Activated T-cell treated with anti-CD3 and anti-CD28 coated beads, Interleukin-2, amount 50 U/mL, for 72 hours (primary cell): ENCODE measurements at regions not wholly inside any gene's neighbourhood (a gene's known extent, or its start where the extent isn't known, plus 50 kb on each side); places are given as distances from the start of the nearest gene placed in this dataset.

Experiments used
- ATAC-seq, 2 donors: fragments of 150-1000 bp; cut with Tn5 transposase; replicated peaks in 1 of 2; 2 replicates each; pipeline ENCODE4 v1.10.0; 2021; ENCODE audit warnings: moderate library complexity in 2 of 2, mild to moderate bottlenecking in 1 of 2
- DNase-seq, 2 donors: peaks; one replicate each; pipeline ENCODE4 v3.0.0; 2021 to 2022; ENCODE audit warnings: mixed read lengths in 1 of 2
- H3K27ac Mint-ChIP-seq: one replicate; pipeline ENCODE4 v1.8.0; 2022; ENCODE audit warnings: mild to moderate bottlenecking, moderate library complexity, mixed read lengths
- H3K27me3 Mint-ChIP-seq: one replicate; pipeline ENCODE4 v1.8.0; 2022; ENCODE audit warnings: low read depth, mixed read lengths
- H3K36me3 Mint-ChIP-seq, 2 donors: one replicate each; pipeline ENCODE4 v1.8.0; 2022; ENCODE audit warnings: mixed read lengths in 2 of 2, mild to moderate bottlenecking in 1 of 2; ENCODE audit not compliant: insufficient read depth in 2 of 2
- H3K4me1 Mint-ChIP-seq: one replicate; pipeline ENCODE4 v1.8.0; 2022; ENCODE audit warnings: low read depth, mixed read lengths
- H3K4me3 Mint-ChIP-seq, 2 donors: one replicate each; pipeline ENCODE4 v1.8.0; 2022; ENCODE audit warnings: mild to moderate bottlenecking in 2 of 2, mixed read lengths in 2 of 2, moderate library complexity in 2 of 2
- H3K9me3 Mint-ChIP-seq, 2 donors: one replicate each; pipeline ENCODE4 v1.8.0; 2022; ENCODE audit warnings: mixed read lengths in 2 of 2

DNA sequence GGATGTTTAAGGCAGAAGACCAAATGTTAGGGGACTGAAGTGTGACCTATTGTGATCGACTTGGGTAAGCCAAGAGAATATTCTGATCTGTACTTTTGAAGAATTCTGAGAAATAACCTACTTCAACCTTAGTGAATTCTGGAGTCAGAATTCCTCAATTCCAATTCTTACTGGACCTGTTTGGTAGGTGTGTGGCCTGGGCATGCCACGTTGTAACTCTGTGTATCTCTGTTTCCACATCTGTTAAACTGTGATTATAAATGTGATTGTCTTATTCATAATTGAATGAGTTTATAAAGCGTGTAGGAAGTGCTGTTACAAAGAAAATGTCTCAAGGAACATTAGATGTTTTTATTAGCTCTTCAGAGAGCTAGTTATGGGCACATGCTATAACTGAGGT is 64.5 kb downstream of the TUSC1 start:
- Mint-ChIP-seq H3K4me1 (no peaks in the 10 kb centered on the region), H3K4me3 (no peak overlapping the region), H3K36me3 (peaks cover 0 to 1% of the 10 kb centered on the region in 2 donors), H3K9me3 (peaks cover 2% of the 10 kb centered on the region in 2 donors), H3K27me3 (no peaks in the 10 kb centered on the region), H3K27ac (no peak overlapping the region)
- no peak for DNase-seq
- no peak for ATAC-seq

DNA sequence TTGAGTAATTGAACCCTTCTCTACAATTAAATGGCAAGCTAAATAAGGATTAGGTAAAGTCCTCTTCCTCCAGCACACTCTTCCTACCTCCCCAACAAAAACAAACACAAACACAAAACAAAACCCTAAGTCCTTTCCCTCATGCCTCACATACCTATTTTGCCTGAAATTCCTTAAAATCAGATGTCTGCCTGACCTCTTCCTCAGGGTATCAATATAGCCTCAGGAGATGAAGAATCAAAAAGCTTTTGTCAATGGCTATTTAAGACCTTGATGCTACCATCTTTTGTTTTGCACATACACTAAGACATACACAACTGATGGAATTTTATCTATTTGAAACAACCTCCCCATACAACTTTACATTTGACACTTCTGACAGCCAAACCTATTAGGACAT is 75.1 kb downstream of the TUSC1 start:
- no peak overlapping the region for H3K27ac Mint-ChIP-seq

DNA sequence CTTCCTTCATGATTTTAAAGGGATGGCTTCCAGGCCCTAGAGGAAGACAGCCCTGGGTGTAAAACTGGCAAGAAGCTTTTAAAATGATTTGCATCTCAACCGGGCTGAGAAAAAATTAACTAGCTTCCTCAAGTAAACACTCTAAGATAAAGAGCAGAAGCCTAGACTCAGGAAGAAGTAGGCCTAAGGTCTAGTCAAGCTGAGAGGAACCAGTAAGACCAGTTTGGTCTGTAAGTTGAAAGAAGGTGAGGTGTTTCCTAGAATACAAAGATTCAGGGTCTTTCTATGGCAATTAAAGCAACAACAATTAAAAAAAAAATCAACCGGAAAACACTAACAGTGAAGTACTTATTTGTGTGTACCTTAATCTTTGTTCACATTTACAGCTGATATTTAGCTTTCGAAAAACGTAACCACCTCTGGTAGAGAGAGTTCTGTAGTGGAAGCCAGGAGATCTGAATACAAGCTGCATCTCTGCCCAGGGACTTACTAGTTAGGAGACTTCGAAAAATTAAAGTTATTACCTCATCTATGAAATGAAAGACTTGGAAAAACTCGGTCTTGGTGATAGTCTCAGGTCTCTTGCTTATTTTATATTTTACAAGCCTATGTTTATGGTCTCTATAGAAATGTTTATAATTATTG is 75.7 kb downstream of the TUSC1 start:
- Mint-ChIP-seq H3K27ac (no peak overlapping the region), H3K27me3 (no peaks in the 10 kb centered on the region), H3K9me3 (peaks cover 6% of the 10 kb centered on the region in 2 donors), H3K4me3 (no peak overlapping the region), H3K4me1 (no peaks in the 10 kb centered on the region), H3K36me3 (peaks cover 0 to 5% of the 10 kb centered on the region in 2 donors)
- DNase-seq: no peak
- ATAC-seq: no peak

More for the DNA sequence above, 75.1 kb downstream of the TUSC1 start:
- peaks cover 6% of the 10 kb centered on the region in 2 donors for H3K9me3 Mint-ChIP-seq
- ATAC-seq (no peak), DNase-seq (no peak)
- peaks cover 0 to 5% of the 10 kb centered on the region in 2 donors for H3K36me3 Mint-ChIP-seq
- no peak overlapping the region for H3K4me3 Mint-ChIP-seq
- no peaks in the 10 kb centered on the region for H3K4me1 Mint-ChIP-seq
- no peaks in the 10 kb centered on the region for H3K27me3 Mint-ChIP-seq

DNA sequence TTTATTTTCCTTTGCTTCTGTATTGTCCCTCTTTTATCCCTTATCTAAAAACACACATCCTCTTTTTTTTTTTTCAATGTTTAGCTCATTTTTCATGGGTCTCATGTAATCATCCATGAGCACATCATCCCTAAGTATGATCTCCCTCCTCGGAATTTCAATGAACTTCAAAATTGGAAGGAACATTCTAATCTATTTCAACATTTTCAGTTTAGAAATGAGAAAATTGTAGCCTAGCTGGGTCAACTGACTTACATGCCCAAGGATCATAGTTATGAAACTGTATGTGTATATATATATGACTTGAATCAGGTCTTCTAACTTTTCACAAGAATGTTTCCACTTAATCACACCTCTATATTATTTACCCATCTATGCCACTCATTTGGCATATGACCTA is 77.7 kb downstream of the TUSC1 start:
- no peak overlapping the region for H3K4me3 Mint-ChIP-seq
- H3K9me3 Mint-ChIP-seq: peaks cover 8 to 10% of the 10 kb centered on the region in 2 donors
- DNase-seq: no peak

DNA sequence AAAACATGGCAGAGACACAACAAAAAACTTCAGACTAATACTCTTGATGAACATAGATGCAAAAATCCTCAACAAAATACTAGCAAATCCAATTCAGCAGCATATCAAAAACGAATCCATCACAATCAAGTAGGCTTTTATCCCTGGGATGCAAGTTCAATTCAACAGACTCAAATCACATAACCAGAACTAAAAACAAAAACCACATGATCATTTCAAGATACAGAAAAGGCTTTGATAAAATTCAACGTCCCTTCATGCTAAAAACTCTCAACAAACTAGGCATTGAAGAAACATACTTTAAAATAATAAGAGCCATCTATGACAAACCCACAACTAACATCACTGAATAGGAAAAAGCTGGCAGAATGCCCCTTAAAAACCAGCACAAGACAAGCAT is 93.6 kb downstream of the TUSC1 start:
- Mint-ChIP-seq H3K27me3 (no peaks in the 10 kb centered on the region), H3K9me3 (peaks cover 13 to 18% of the 10 kb centered on the region in 2 donors), H3K36me3 (peaks cover 0 to 8% of the 10 kb centered on the region in 2 donors), H3K4me3 (no peak overlapping the region), H3K27ac (no peak overlapping the region), H3K4me1 (no peaks in the 10 kb centered on the region)
- ATAC-seq (no peak), DNase-seq (no peak)

More for the DNA sequence above, 77.7 kb downstream of the TUSC1 start:
- no peaks in the 10 kb centered on the region for H3K27me3 Mint-ChIP-seq
- no peaks in the 10 kb centered on the region for H3K4me1 Mint-ChIP-seq
- peaks cover 0 to 5% of the 10 kb centered on the region in 2 donors for H3K36me3 Mint-ChIP-seq
- ATAC-seq: no peak
- no peak overlapping the region for H3K27ac Mint-ChIP-seq

DNA sequence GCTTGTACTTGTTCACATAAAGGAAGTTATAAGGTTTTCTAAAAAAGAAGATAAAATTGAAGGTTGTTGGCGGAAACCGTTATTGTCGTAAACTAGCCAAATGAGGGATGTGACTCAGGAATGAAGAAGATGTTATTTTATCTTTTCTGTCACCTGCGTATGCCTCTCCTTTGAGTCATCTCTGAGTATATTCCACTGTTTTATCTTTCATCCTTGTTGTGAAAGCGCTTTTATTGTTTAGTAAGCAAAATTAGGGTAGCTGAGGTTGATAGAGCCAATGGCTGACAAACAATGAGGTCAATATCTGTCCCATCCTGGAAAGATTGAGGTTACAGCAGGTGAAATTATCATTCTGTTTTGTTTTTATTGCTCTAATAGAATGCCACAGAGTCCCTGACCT is 105.0 kb downstream of the TUSC1 start:
- Mint-ChIP-seq H3K9me3 (peaks cover 9 to 11% of the 10 kb centered on the region in 2 donors), H3K4me1 (no peaks in the 10 kb centered on the region), H3K27me3 (no peaks in the 10 kb centered on the region), H3K36me3 (no peaks in the 10 kb centered on the region), H3K27ac (no peak overlapping the region), H3K4me3 (no peak overlapping the region)
- DNase-seq (no peak), ATAC-seq (no peak)

DNA sequence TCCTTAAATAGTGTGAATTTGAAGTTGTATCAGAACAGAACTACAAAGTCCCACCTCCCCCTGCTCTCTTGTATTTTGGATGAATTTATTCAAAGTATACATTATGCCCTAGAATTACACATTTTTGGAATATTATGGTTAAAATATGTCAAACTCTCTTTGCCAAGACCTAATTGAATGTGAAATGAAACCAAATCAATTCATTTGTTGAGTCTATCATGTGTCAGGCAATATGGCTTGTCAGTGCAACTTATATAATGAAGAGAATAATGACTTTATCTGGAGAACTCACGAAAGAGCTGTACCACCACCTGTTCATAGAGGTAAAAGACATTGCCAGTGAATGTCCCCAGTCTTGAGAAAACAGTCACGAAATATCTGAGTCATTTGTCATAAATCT is 106.8 kb downstream of the TUSC1 start:
- no peak overlapping the region for H3K4me3 Mint-ChIP-seq
- H3K27ac Mint-ChIP-seq: no peak overlapping the region
- H3K9me3 Mint-ChIP-seq: peaks cover 6 to 8% of the 10 kb centered on the region in 2 donors
- no peaks in the 10 kb centered on the region for H3K27me3 Mint-ChIP-seq
- ATAC-seq: no peak
- DNase-seq: no peak
- no peaks in the 10 kb centered on the region for H3K4me1 Mint-ChIP-seq
- H3K36me3 Mint-ChIP-seq: no peaks in the 10 kb centered on the region

DNA sequence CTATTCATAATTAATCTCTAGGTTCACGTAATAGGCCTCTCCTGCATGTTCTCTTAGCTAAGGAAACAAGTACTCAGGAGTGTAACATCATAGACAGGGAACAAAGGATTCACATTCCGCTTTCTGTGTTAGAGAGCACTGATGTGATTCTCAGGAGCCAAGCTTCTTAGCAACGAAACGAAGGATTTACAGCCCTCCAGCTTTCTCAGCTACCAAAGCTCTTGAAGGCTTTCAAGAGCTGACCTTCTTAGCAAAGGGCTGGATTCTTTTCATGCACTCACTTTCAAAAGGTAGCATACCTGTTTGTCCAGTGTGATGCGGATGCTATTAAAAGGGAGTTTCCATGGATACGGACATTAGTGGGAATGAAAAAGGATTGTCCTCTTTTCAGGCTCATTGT is 107.4 kb downstream of the TUSC1 start:
- no peak for ATAC-seq
- Mint-ChIP-seq H3K36me3 (no peaks in the 10 kb centered on the region), H3K27ac (no peak overlapping the region), H3K4me3 (no peak overlapping the region), H3K4me1 (no peaks in the 10 kb centered on the region), H3K27me3 (no peaks in the 10 kb centered on the region), H3K9me3 (peaks cover 5 to 11% of the 10 kb centered on the region in 2 donors)
- no peak for DNase-seq

DNA sequence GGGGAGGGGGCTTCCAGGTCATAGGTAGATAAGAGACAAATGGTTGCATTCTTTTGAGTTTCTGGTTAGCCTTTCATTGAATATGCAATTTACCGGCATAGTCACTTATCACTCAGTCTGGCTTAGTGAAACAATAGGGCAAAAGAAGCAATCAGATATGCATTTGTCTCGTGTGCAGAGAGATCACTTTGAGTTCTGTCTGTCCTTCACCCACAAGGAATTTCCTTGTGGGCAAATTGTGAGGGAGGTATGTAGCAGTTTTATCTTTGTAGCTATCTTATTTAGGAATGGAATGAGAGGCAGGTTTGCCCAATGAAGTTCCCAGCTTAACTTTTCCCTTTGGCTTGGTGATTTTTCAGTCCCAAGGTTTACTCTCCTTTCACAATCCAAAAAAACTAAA is 116.1 kb downstream of the TUSC1 start:
- H3K4me3 Mint-ChIP-seq: no peak overlapping the region
- ATAC-seq (no peak), DNase-seq (no peak)
- no peaks in the 10 kb centered on the region for H3K4me1 Mint-ChIP-seq
- H3K27me3 Mint-ChIP-seq: no peaks in the 10 kb centered on the region
- H3K9me3 Mint-ChIP-seq: peaks cover 8 to 11% of the 10 kb centered on the region in 2 donors
- no peak overlapping the region for H3K27ac Mint-ChIP-seq
- no peaks in the 10 kb centered on the region for H3K36me3 Mint-ChIP-seq

DNA sequence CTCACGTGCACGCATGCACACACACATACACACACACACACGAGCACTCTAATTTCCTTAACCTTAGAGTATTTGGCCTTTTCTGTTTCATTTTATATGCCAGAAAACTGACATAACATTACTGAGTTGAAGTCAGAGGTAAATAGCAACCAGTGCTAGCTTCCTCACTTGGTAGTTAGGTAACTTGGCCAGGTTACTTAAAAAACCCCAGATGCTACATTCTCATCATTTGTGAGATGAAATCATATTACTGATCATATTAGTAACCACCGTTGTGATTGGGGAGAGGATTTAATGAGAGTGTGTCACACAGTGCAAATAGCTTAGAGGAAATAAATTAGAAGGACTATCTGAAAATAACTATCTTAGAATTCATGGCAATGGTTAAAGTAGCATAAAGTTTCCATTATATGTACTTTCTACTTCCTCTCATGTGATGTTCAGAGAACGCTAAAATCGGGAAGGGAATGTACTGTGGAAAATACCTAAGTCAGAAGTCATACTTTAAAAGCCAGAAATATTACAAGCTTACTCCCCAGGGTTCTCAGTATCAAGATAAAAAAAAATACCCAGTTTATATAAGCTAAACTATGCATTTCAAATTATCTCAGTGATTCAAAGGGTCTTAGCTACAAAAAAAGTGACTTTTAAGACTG is 120.5 kb downstream of the TUSC1 start:
- Mint-ChIP-seq H3K4me1 (no peaks in the 10 kb centered on the region), H3K9me3 (peaks cover 2 to 6% of the 10 kb centered on the region in 2 donors), H3K27me3 (no peaks in the 10 kb centered on the region), H3K27ac (no peak overlapping the region), H3K36me3 (no peaks in the 10 kb centered on the region), H3K4me3 (no peak overlapping the region)
- ATAC-seq: no peak
- no peak for DNase-seq

DNA sequence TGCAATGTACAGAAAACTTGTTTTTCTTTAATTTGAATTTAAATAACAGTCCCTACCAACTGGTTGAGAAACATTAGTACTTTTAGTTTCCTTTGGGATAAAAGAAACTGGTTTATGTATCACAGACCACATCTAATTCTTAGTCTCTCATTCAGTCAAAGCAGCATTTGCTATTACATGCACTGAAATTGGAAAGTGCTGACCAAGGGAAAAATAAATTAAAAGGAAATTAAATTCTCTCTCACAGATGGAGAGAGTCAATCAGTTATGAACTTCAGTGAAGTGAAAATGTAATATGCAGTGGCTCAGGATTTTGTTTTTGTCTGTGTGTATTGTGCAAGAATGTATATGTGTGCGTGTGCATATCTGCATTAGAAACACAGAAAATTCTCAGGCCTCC is 121.7 kb downstream of the TUSC1 start:
- no peak for DNase-seq
- peaks cover 5 to 6% of the 10 kb centered on the region in 2 donors for H3K9me3 Mint-ChIP-seq
- no peak for ATAC-seq
- no peaks in the 10 kb centered on the region for H3K4me1 Mint-ChIP-seq
- H3K36me3 Mint-ChIP-seq: no peaks in the 10 kb centered on the region
- no peaks in the 10 kb centered on the region for H3K27me3 Mint-ChIP-seq
- H3K4me3 Mint-ChIP-seq: no peak overlapping the region
- no peak overlapping the region for H3K27ac Mint-ChIP-seq

DNA sequence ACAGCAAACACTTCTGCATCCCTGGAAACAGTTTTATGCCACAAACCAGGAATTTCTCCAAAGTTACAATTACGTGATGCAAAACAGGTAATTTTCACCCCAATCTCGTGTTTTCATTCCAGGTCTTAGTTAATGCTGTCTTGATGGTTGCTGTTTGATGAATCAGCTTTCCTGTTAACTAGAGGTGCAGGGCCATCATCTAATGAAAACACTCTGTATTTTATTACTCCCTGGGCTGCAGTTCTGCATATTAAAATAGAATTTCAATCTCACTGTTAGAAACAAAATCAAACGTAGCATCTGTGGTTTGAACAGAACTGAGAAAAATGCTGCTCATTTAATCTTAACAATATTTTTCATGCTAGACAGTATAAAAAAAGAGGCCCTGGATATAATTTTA is 129.4 kb downstream of the TUSC1 start:
- no peak for ATAC-seq
- Mint-ChIP-seq H3K4me3 (no peak overlapping the region), H3K4me1 (no peaks in the 10 kb centered on the region), H3K27ac (no peak overlapping the region), H3K9me3 (peaks cover 5% of the 10 kb centered on the region in 2 donors), H3K36me3 (peaks cover 0 to 1% of the 10 kb centered on the region in 2 donors), H3K27me3 (no peaks in the 10 kb centered on the region)
- DNase-seq: no peak

DNA sequence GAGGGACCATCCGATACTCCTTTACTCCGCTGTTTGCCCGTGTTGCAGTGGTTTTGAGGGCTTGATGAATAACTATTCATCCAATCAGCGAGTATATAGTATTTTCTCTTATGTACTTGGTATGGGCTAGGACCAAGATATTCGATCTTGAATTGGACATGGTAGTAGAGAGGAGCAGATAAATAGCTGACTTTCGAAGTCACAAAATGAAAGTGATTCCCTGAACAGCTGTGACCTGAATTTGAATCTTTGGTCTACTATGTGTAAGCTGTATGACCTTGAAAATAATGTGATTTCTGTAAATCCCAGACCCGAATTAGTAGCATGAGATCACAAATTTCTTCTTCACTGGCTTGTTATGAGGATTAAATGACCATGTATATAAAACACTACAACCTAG is 134.4 kb downstream of the TUSC1 start:
- H3K4me3 Mint-ChIP-seq: no peak overlapping the region
- H3K27ac Mint-ChIP-seq: no peak overlapping the region
- H3K27me3 Mint-ChIP-seq: no peaks in the 10 kb centered on the region
- H3K4me1 Mint-ChIP-seq: no peaks in the 10 kb centered on the region
- peaks cover 0 to 4% of the 10 kb centered on the region in 2 donors for H3K9me3 Mint-ChIP-seq
- DNase-seq: no peak
- ATAC-seq: no peak
- H3K36me3 Mint-ChIP-seq: no peaks in the 10 kb centered on the region

DNA sequence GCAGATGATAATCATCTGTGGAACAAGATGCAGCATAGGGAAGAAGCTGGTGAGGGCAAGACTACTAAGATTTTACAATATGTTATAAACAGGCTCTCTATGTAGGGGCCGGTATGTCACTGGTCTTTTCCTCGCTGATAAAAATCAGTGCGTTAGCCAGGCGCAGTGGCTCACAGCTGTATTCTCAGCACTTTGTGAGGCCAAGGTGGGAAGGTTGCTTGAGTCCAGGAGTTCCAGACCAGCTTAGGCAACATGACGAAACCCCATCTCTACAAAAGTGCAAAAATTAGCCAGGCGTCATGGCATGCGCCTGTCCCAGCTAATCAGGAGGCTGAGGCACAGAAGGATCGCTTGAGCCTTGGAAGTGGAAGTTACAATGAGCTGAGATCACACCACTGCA is 135.9 kb downstream of the TUSC1 start:
- H3K4me3 Mint-ChIP-seq: no peak overlapping the region
- DNase-seq: no peak

More for the DNA sequence above, 135.9 kb downstream of the TUSC1 start:
- no peaks in the 10 kb centered on the region for H3K27me3 Mint-ChIP-seq
- no peak for ATAC-seq
- peaks cover 2 to 4% of the 10 kb centered on the region in 2 donors for H3K9me3 Mint-ChIP-seq
- no peak overlapping the region for H3K27ac Mint-ChIP-seq
- no peaks in the 10 kb centered on the region for H3K36me3 Mint-ChIP-seq
- H3K4me1 Mint-ChIP-seq: no peaks in the 10 kb centered on the region
